ENCODE measurements at regions not wholly inside any gene's neighbourhood (a gene's known extent, or its start where the extent isn't known, plus 50 kb on each side); places are given as distances from the start of the nearest gene placed in this dataset.
"Not testable (repeated sequence)": the region's sequence is repeated elsewhere in the genome, so short reads cannot be mapped to it uniquely, and the experiment has no call there.

DNA sequence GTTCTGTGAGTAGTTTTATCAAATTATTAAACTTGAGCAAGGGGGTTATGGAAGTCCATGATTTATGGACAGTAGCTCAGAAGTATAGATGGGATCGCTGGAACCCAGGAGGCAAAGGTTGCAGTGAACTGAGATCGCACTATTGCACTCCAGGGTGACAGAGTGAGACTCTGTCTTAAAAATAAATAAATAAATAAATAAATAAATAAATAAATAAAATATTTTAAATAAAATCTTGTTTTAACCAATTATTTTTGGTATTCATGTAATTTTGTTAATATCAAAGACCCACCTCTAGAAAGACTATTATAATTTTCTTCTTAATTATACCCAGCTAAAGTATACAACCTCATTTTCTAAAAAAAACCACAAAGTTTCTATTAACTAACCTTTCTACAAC lies 134.3 kb downstream of the ZNF37A start:
- Histone ChIP-seq H3K27ac (ENCODE audit: low read length, poor library complexity, severe bottlenecking) (no peak overlapping the region), H3K4me3 (ENCODE audit: insufficient read depth in 1 of 2, low read depth in 1 of 2, low read length in 2 of 2) (no peak overlapping the region), H3K36me3 (ENCODE audit: control insufficient read depth in 1 of 2, insufficient read depth in 2 of 2, low read depth in 1 of 2, low read length in 2 of 2) (no peaks in the 10 kb centered on the region), H2BK5ac (ENCODE audit: low read depth, low read length, poor library complexity, severe bottlenecking) (no peak overlapping the region), H3K4ac (ENCODE audit: low read depth in 1 of 2, low read length in 2 of 2) (no peak overlapping the region), H2AFZ (ENCODE audit: low read depth, low read length) (no peak overlapping the region), H4K8ac (ENCODE audit: low read length) (no peak overlapping the region), H3K4me1 (ENCODE audit: control insufficient read depth, insufficient read depth, low read depth, low read length) (no peaks in the 10 kb centered on the region), H2BK15ac (ENCODE audit: low read depth, poor library complexity, severe bottlenecking) (no peak overlapping the region), H2BK12ac (ENCODE audit: low read length in 2 of 2) (no peak overlapping the region), H3K4me2 (ENCODE audit: low read length, poor library complexity, severe bottlenecking) (no peak overlapping the region), H3K23ac (ENCODE audit: low read length in 2 of 2) (no peak overlapping the region), H3K18ac (ENCODE audit: low read depth in 1 of 2, low read length in 2 of 2) (no peak overlapping the region), H3K9me3 (ENCODE audit: control insufficient read depth, low read length) (peaks cover 22% of the 10 kb centered on the region), H3K27me3 (ENCODE audit: control insufficient read depth in 1 of 2, insufficient read depth in 1 of 2, low read length in 2 of 2) (no peaks in the 10 kb centered on the region), H3K14ac (ENCODE audit: low read length in 2 of 2) (no peak overlapping the region), H3K79me1 (replicated peaks; ENCODE audit: low read length, poor library complexity, severe bottlenecking) (no peaks in the 10 kb centered on the region), H2AK5ac (ENCODE audit: low read length, severe bottlenecking) (no peak overlapping the region), H2BK120ac (ENCODE audit: low read depth, low read length) (no peak overlapping the region), H4K91ac (ENCODE audit: low read length) (no peak overlapping the region), H3K9ac (ENCODE audit: low read length) (no peak overlapping the region)
- no CpG with 5 or more reads among the region's 2 CpGs for WGBS
- no peak for DNase-seq

DNA sequence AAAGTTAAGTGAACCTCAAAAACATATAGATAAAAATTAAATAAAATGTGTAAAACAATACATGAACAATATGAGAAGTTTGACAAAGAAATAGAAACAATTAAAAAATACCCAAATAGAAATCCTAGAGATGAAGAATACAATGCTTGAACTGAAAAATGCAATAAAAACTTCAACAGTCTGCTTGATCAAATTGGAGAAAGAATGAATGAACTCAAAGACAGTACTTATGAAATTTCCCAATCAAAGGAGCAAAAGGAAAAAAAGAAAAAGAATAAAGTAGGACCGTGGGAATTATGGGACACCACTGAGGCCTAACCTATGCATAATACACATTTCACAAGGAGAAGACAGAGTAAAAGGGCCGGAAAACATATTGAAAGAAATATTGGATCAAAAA lies 144.3 kb downstream of the ZNF37A start:
- not testable (repeated sequence) for H3K4me2 ChIP-seq (ENCODE audit: low read length, poor library complexity, severe bottlenecking); H3K9me3 ChIP-seq (ENCODE audit: control insufficient read depth, low read length); H2AK5ac ChIP-seq (ENCODE audit: low read length, severe bottlenecking); H3K9ac ChIP-seq (ENCODE audit: low read length); H3K27me3 ChIP-seq (ENCODE audit: control insufficient read depth in 1 of 2, insufficient read depth in 1 of 2, low read length in 2 of 2); H3K4me1 ChIP-seq (ENCODE audit: control insufficient read depth, insufficient read depth, low read depth, low read length); H2AFZ ChIP-seq (ENCODE audit: low read depth, low read length); H3K14ac ChIP-seq (ENCODE audit: low read length in 2 of 2); H3K18ac ChIP-seq (ENCODE audit: low read depth in 1 of 2, low read length in 2 of 2); H3K36me3 ChIP-seq (ENCODE audit: control insufficient read depth in 1 of 2, insufficient read depth in 2 of 2, low read depth in 1 of 2, low read length in 2 of 2); H4K8ac ChIP-seq (ENCODE audit: low read length); H3K23ac ChIP-seq (ENCODE audit: low read length in 2 of 2); H3K4me3 ChIP-seq (ENCODE audit: insufficient read depth in 1 of 2, low read depth in 1 of 2, low read length in 2 of 2); H2BK5ac ChIP-seq (ENCODE audit: low read depth, low read length, poor library complexity, severe bottlenecking); H4K91ac ChIP-seq (ENCODE audit: low read length); H3K4ac ChIP-seq (ENCODE audit: low read depth in 1 of 2, low read length in 2 of 2); H2BK15ac ChIP-seq (ENCODE audit: low read depth, poor library complexity, severe bottlenecking); H3K79me1 ChIP-seq (replicated peaks; ENCODE audit: low read length, poor library complexity, severe bottlenecking); H2BK12ac ChIP-seq (ENCODE audit: low read length in 2 of 2); H3K27ac ChIP-seq (ENCODE audit: low read length, poor library complexity, severe bottlenecking); DNase-seq; H2BK120ac ChIP-seq (ENCODE audit: low read depth, low read length)
- WGBS = 69% methylated on average over 1 of the region's 2 CpGs

DNA sequence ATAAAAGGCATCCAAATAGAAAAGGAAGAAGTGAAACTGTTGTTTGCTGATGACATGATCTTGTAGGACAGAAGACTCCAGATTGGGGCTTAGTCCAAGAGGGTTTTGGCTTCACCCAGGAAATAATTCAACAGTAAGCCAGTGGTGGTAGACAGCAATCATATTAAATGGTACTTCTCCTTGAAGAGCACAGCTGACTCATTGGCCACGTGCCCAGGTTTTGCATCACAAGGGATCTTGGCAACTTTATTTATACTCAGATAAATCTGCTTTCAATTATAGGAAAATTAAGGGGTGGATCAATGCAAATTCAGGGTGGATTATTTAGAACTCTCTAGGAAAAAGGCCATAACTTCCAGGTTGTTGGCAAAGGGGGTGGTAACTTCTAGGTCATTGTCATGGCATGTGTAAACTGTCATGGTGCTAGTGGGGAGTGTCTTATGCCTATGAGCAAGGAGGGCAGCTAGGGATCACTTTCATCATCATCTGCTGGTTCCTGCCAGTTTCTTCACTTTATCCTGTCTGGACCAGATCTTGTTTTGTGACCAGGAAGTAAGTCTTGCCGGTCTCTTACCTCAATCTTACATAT lies 148.0 kb downstream of the ZNF37A start:
- not testable (repeated sequence) for H2AFZ ChIP-seq (ENCODE audit: low read depth, low read length); H2BK12ac ChIP-seq (ENCODE audit: low read length in 2 of 2); H3K36me3 ChIP-seq (ENCODE audit: control insufficient read depth in 1 of 2, insufficient read depth in 2 of 2, low read depth in 1 of 2, low read length in 2 of 2); H4K8ac ChIP-seq (ENCODE audit: low read length); H3K14ac ChIP-seq (ENCODE audit: low read length in 2 of 2); H3K4ac ChIP-seq (ENCODE audit: low read depth in 1 of 2, low read length in 2 of 2); DNase-seq; H2BK15ac ChIP-seq (ENCODE audit: low read depth, poor library complexity, severe bottlenecking); H3K4me3 ChIP-seq (ENCODE audit: insufficient read depth in 1 of 2, low read depth in 1 of 2, low read length in 2 of 2); H3K4me1 ChIP-seq (ENCODE audit: control insufficient read depth, insufficient read depth, low read depth, low read length); H2BK120ac ChIP-seq (ENCODE audit: low read depth, low read length); H3K9me3 ChIP-seq (ENCODE audit: control insufficient read depth, low read length); H3K27ac ChIP-seq (ENCODE audit: low read length, poor library complexity, severe bottlenecking); H3K9ac ChIP-seq (ENCODE audit: low read length); H2BK5ac ChIP-seq (ENCODE audit: low read depth, low read length, poor library complexity, severe bottlenecking); H3K27me3 ChIP-seq (ENCODE audit: control insufficient read depth in 1 of 2, insufficient read depth in 1 of 2, low read length in 2 of 2); H3K23ac ChIP-seq (ENCODE audit: low read length in 2 of 2); H3K79me1 ChIP-seq (replicated peaks; ENCODE audit: low read length, poor library complexity, severe bottlenecking); H3K18ac ChIP-seq (ENCODE audit: low read depth in 1 of 2, low read length in 2 of 2); H2AK5ac ChIP-seq (ENCODE audit: low read length, severe bottlenecking); H4K91ac ChIP-seq (ENCODE audit: low read length); H3K4me2 ChIP-seq (ENCODE audit: low read length, poor library complexity, severe bottlenecking)
- no CpG with 5 or more reads among the region's 2 CpGs for WGBS

DNA sequence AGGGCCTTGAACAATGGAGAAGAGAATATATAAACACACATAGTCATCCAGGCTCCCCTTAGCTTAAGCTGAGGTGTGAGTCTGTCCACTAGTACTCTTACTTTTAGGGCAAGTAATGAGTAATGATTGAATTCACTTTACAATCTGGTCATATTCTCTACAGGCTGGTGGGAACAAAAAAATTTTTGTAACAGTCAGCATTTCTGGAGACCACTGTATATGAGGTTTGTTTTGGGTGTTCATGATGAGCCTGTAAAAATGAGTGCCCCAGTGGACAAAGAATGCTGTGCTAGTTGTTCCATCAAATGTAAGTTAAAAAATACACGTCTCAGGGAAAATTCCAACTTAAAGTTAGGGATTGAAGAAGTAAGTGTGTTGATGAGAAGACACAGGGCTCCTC lies 154.0 kb downstream of the ZNF37A start:
- H2AK5ac ChIP-seq (ENCODE audit: low read length, severe bottlenecking); H3K79me1 ChIP-seq (replicated peaks; ENCODE audit: low read length, poor library complexity, severe bottlenecking): not testable (repeated sequence)

More for the DNA sequence above, 154.0 kb downstream of the ZNF37A start:
- not testable (repeated sequence) for H2BK12ac ChIP-seq (ENCODE audit: low read length in 2 of 2); H4K8ac ChIP-seq (ENCODE audit: low read length); H3K18ac ChIP-seq (ENCODE audit: low read depth in 1 of 2, low read length in 2 of 2); H3K9ac ChIP-seq (ENCODE audit: low read length); H3K4me1 ChIP-seq (ENCODE audit: control insufficient read depth, insufficient read depth, low read depth, low read length); H2AFZ ChIP-seq (ENCODE audit: low read depth, low read length); H3K14ac ChIP-seq (ENCODE audit: low read length in 2 of 2); H4K91ac ChIP-seq (ENCODE audit: low read length); H2BK15ac ChIP-seq (ENCODE audit: low read depth, poor library complexity, severe bottlenecking); H3K27ac ChIP-seq (ENCODE audit: low read length, poor library complexity, severe bottlenecking); H3K23ac ChIP-seq (ENCODE audit: low read length in 2 of 2); H3K36me3 ChIP-seq (ENCODE audit: control insufficient read depth in 1 of 2, insufficient read depth in 2 of 2, low read depth in 1 of 2, low read length in 2 of 2); H3K4ac ChIP-seq (ENCODE audit: low read depth in 1 of 2, low read length in 2 of 2); DNase-seq; H2BK120ac ChIP-seq (ENCODE audit: low read depth, low read length); H3K9me3 ChIP-seq (ENCODE audit: control insufficient read depth, low read length); H3K4me2 ChIP-seq (ENCODE audit: low read length, poor library complexity, severe bottlenecking); H2BK5ac ChIP-seq (ENCODE audit: low read depth, low read length, poor library complexity, severe bottlenecking); H3K27me3 ChIP-seq (ENCODE audit: control insufficient read depth in 1 of 2, insufficient read depth in 1 of 2, low read length in 2 of 2); H3K4me3 ChIP-seq (ENCODE audit: insufficient read depth in 1 of 2, low read depth in 1 of 2, low read length in 2 of 2)
- WGBS = no CpG with 5 or more reads among the region's 1 CpG

All from mesenchymal stem cell (in vitro differentiated cells and primary cell).